ENCODE measurements at regions not wholly inside any gene's neighbourhood (a gene's known extent, or its start where the extent isn't known, plus 50 kb on each side); places are given as distances from the start of the nearest gene placed in this dataset.
"Not testable (repeated sequence)": the region's sequence is repeated elsewhere in the genome, so short reads cannot be mapped to it uniquely, and the experiment has no call there.

DNA sequence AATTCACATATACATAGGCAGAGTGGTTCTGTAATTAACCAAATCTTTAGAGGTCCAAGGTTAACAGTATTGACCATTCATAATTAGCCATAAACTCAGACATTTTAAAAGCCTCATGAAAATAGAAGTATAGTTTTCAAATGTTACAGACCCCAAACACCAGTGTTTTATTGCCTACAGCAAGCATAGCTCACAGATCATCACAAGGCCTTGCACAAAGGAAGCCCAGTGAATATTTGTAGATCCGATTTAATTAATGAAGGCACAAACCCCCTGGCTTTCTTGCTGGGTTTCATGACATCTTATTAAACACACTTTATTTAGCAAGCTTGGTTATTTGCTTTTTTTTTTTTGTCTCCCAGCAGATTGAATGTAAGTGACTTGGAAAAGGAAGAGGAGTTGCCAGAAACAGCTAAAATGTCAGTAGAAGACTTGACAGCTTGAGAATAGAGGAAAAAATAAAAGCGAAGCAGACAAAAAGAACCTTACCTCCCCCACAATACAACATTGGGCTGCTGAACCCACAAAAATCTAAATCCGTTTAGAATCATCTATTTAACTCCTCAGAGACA, 283.9 kb upstream of the TNC start:
- DNase-seq: no peak

DNA sequence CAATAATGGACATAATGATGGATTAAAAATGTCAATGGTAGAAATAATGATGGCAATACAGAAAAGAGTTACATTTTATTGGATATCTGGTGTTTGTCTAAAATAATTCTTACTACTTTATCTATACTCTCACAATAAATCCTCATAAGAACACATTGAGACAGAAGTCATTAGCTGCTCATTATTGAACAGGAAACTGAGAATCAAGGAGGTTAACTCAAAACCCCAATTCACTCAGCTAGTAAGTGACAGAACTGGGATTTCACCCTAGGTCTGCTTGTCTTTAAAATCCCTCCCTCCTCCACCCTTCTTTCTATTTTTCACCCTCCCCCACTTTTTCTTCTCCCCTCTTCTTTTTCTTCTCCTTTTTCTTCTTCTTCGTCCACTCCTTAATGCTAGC, 285.8 kb upstream of the TNC start:
- DNase-seq: no peak

DNA sequence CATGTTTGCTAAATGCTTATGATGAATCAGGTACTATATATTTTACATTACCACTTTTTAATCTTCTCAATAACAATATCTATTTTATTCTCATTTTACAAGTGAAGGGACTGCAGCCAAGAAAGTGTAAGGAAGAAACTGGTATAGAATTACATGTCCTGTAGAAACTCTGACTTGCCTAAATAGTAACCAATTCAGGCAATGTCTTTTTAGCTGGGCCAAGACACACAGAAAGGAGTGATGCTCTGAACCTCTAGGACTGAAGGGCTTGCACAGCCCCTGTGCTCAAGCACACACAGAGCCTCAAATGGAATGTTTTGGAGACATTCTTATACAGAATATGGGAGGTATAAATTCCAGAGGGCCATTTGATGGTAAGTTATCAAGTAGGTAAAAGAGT, 286.4 kb upstream of the TNC start:
- DNase-seq: no peak

DNA sequence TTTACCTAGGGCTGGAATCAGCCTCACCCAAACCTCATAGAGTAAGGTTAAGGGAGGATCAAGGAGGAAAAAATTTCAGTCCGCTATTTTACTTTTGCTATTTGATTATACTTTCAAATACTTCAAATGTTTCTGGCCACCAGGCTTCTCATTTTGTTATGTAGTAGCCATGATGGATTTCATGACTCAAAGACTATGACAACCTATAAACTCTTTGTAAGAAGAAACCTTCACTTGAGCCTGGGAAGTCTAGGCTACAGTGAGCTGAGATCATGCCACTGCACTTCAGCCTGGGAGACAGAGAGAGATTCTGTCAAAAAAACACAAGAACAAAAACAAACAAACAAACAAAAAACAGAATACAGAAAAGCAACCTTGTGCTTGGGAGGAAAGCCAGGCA, 293.6 kb upstream of the TNC start:
- DNase-seq: no peak

DNA sequence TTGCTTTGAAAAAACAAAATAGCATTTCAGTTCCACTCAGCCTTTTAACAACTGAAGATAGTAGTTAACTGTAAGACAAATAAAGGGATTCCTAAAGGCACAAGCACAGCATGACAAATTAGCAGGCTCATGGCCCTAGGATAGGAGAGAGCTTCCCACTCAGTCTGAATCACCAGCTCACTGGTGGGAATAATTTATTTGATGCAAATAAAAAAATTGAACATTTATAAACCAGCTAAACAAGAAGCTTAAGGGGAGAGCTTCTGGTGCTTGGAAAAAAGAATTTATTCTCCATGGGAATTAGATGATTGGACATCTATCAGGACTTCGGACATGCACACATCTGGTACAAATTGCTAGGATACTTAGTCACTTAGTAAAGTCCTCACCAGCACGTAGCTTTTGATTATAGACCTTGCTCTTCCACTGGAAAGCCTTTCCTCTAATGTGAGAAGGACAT, 294.1 kb upstream of the TNC start:
- DNase-seq: no peak

DNA sequence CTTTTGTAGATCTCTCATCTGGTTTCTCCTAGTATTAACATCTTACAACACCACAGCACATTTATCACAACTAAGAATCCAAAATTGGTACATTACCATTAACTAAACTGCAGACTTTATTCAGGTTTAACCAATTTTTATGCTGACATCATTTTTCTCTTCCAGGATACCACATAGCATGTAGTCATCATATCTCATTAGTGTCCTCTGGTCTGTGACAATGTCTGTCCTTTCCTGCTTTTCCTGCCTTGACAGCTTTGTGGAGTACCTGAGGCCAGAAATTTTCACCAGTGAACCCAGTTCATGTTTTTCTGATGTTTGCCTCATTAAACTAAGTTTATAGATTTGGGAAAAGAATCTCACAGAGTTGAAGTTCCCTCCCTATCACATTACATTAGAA, 294.7 kb upstream of the TNC start:
- DNase-seq: no peak

DNA sequence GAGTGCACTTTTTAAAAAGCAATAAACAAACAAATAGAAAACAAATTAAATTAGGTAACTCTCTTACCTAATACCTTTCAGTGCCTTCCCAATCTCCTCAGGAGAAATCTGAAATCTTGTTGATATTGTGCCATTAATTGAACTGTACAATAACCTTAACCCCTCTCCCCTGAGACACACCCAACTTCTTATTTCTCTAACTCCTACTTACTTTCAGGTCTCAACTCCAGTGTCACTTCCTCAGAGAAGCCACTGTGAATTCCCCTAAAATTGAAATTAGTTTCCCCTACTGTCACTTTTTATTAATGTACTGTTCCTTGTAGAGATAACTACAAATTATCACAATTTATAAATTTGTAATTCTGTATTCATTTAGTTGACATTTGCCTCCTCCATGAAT, 295.3 kb upstream of the TNC start:
- no peak for DNase-seq

DNA sequence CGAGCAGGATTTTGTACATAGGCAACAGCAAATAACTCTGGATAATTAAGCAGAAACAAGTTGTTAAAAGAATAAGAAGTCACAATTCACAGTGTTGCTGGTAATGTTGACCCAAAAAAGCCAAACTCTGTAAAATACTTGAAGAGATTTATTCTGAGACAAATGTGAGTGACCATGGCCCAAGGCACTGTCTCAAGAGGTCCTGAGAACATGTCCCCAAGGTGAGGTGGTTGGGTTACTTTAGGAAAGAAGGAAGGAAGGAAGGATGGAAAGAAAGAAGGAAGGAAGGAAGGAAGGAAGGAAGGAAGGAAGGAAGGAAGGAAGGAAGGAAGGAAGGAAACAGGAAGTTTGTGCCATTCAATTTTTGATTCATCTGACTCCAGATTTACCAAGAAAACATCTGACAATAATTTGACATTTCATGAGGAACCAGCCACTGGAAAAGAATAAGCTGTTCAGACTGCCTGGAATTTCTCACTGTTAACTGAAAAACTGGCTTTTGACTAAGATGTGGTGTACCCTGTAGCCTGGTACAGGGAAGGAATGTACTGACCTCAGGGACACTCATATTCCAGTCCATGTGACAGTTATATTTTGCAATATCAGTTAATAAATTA, 295.9 kb upstream of the TNC start:
- no peak for DNase-seq

DNA sequence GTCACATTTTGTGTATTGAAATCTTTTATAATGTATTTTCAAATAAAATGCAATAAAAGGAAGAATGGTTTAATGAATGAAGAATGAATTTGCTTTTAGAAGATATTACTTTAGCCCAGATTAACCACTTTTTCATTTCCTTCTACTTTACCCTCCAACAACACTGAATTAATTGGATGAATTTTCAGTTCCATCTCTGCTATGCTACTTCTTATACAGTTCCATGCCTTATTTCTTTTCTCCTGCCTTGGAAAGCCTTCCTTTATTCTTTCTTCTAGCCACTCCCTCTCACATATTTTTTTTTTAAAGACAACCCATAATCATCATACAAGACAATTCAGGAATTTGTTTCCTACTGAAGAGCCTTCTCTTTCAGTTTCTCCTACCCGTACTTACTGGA, 296.6 kb upstream of the TNC start:
- DNase-seq: no peak

DNA sequence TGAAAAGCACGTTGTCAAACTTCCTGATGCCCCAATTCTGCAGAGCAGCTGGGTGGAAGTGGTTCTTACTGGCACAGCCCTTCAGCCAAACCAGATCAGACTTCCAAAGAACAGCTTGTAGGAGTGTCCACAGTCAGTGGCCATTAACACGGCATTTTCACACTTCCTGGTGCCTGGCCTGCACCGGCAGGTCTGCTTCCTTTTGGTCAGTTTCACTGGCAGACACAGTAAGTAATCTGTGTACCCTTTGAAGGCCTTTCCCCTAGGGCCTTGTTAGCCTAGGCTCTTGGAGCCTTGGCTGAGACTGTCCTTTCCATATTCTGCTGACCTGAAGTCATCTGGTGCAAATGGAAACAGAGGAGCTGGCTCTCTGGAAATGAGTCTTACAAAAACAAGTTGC, 297.5 kb upstream of the TNC start:
- DNase-seq: no peak

DNA sequence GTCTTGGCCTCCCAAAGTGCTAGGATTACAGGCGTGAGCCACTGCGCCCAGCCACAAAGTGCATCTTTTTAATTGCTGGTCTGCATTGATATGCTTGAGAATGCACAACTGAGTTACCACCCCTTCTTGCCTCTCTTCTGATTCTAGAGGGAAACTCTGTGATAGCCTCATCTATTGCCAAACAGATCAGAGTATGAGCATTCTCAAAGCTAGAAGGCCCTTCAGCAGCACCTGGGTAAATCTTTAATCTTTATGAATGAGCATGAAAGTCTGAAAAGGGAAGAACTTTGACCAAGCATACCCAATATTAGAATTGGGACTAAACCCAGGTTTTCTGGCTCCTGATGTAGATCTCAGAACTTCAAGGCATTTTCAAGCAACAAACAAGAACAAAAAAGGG, 298.3 kb upstream of the TNC start:
- no peak for DNase-seq

DNA sequence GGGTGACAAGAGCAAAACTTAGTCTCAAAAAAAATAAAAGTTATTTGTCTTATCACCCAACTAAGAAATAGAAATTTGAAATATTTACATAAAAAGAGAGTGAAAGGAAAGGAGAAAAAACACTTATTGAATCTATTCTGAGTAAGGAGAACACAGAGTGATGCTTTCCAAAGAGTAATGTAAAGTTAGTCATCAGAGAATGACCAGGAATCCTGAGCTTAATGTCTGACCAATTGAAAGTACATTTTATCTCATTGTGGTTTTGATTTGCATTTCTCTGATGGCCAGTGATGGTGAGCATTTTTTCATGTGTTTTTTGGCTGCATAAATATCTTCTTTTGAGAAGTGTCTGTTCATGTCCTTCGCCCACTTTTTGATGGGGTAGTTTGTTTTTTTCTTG, 300.2 kb upstream of the TNC start:
- DNase-seq: not testable (repeated sequence)

DNA sequence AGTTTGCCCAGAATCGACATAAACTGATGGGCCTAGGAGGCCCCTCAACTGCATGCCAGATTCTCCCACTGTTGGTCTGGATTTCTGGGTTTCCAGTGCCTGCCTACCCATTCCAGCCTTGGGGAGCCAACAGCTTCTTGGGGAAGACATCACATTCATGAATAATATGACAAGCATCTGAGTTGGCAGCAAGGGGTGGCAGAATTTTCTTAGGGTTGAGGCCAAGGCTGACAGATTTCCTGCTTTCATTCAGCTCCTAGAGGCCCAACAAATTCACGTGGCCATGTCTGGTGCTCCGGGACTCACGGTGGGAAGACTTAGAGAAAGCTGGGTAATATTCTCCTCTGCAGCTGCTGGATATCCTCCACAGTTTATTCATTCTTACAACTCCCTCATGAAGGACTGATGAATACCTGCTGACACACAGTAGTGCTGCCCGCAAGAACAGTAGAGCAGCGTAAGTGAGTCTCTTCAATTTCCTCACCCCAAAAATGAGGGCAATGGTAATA, 305.0 kb upstream of the TNC start:
- no peak for DNase-seq

DNA sequence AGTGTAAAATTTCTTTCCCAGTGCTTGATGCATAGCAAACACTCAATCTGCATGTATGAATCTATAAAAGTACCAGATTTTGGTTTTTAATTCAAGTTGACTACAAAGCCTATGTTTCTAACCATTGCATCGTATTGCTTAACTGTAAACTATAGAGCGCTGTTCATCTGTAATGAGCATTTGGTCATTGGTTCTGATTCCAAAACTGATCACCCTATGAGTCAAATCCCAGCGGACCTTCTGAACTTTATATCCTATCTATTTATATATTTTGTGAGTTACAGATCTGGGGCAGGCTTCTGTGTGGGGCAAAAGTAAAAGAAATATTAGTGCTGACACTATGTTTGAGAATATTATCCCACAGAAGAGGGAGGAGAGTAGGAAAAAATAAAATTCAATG, 305.7 kb upstream of the TNC start:
- DNase-seq: no peak

DNA sequence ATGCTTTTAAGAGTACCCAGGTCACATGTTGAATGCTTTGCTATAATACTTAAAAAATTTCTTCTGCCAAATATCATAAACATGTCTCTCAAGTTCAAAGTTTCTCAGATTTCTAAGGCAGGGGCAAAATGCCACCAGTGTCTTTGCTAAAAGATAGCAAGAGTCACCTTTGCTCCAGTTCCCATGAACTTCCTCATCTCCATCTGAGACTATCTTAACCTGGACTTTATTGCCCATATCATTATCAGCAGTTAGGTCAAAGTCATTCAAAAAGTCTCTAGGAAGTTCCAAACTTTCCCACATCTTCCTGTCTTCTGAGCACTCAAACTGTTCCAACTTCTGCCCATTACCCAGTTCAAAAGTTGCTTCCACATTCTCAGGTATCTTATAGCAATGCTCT, 307.6 kb upstream of the TNC start:
- no peak for DNase-seq

DNA sequence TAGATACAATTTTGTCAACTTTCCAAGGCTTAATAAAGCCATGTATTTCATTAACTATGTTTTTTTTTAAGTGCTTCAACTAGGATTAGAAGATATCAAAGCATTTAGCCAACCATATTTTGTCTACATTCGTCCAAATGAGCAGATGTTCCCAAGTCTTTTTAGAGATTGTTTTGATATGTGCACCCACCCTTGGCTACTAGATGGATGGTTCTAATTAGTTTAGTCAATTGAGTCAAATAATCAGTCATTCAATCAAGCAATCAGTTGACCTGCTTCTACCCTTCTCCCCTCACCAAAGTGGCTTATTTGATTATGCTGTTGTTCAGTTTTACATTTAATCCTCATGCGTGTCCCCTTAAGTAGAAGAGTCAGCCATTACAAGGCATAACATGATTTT, 319.5 kb upstream of the TNC start:
- DNase-seq: no peak

DNA sequence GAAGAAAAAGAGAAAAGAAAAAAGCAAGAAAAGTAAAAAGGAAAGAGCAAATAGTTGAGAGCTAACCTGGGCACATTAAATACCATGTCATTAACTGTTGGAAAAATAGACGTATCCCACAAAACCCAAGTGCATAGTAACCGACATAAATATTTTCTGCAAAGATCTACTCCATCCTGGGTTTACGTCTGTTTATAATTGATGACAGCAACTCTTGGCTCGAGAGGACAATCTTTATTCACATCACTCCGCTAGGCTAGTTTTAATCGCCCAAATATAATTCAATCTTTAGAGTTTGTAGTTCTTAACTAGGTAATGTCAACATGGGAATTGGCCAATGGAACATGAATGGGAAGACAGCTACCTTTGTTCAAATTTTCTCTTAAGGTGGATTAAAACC, 321.7 kb upstream of the TNC start:
- DNase-seq: no peak

DNA sequence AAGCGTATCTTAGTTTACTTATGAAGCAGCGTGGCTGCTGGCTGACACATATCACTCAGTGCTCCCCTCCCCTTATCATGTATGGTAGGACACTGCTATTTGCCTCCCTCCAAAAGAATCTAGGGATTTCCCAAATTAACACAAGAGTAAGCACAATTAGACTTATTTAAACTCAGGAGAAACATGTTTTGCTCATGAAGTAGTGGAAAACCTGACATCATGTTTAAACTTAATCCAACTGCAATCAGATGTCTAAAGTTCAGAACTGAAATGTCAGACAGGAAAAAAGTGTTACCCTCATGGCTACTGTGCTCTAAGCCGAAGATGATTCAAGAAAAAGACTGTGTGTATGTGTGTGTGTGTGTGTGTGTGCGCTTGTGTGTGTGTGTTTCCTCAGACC, 324.1 kb upstream of the TNC start:
- DNase-seq: no peak

DNA sequence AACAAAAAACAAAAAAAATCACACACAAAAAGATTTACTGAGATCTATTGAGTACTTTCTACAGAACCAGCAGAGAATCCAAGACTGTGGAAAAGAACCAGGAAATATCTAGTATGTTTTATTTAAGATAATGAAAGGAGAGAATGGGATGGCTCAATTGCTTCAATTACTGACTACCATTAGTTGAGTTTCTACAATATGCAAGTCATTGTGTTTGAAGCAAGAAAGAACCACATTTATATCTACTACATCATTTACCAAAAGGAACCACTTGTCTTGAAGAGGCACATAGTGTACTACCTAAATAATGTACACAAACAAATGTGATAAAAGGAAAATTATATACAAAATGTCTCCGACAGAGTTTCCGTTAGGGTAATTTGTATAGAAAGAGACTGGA, 325.9 kb upstream of the TNC start:
- no peak for DNase-seq

DNA sequence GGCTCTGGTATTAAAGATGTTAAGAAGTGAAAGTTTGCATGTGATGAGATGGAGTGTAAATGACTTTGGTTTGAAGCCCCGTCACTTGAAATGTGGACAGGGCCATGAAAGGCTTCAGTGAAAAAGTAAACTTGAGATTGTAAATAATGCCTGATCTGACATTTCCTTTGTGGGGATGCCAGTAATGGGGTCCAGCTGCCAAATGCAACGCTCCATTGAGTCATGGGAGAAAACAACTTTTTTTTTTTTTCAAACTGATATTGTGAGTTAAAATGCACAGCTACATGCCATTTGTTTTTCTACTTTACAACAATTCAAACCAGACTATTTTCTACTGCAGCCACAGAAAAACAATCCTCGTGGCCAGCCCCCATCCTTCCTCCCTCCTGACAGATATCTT, 327.0 kb upstream of the TNC start:
- DNase-seq: no peak

DNA sequence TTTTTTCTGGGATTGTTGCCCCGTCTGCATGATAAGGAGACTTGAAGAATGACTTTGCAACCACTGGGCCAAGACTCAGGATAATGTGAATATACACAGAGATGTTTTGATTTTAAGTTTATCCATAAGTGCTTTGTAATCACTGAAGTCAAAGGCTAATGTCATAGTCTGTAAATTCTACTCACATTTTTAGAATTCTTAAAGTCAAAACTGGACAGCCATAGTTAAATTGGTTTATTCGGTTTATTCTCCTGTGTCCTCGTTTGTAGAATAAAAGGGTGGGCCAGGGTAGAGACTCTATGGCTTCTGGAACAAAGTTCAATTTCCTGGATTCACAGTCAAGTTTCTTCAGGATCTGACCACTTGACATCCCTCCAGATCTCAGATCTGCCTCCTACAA, 327.7 kb upstream of the TNC start:
- no peak for DNase-seq

DNA sequence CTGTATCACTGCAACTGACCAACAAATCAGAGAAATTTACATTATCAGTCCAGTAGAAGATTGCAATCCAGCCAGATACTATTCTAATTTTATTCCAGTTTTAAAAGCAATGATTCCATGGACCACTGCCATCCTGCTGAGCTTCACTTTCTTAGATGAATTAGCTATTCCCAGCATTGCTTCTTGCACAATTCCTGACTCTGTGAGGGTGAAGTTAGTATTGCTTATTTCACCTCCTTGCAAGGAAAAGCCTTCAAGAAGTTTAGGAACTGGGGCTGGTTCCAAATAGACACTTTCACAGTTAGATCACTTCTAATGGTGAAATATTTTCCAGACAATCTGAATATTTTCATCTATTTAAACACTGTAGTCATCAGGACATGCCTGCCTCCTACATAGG, 338.6 kb upstream of the TNC start:
- no peak for DNase-seq

DNA sequence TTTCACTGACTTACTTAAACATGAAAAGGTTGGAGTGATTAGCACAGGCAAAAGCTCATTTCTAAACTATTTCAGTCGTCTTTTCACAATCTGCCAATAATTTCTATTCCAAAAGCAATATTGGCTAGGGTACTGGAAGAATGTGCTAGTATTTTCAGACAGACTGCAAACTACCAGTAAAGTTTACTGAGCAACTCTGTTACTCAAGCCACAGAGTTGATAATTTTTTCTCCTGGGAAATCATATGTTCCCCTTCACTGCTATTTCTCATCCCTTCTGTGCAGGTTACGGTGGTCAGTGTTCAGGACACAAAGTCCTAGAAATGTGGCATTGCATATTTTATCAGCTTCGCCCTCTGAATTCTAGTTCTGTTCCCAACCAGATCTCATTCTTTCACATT, 343.3 kb upstream of the TNC start:
- no peak for DNase-seq

DNA sequence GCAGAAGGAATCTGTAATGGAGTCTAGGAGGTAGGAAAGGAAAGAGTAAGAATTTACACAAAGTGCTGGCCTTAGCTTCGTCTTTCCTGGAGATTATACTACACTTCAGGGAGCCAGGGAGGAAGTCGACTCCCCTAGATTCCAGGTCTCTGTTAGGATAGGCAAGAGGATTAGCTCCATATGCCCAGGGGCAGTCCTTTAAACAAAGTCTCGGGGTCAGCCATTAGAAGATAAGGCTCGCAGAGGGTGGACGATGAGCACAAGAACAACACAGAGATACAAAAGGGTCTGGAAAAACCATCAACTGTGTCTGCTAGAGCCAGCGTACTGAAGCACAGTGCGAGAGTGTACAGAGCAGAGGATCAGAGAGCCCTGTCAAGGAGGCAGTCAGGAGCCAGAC, 344.7 kb upstream of the TNC start:
- DNase-seq: no peak

DNA sequence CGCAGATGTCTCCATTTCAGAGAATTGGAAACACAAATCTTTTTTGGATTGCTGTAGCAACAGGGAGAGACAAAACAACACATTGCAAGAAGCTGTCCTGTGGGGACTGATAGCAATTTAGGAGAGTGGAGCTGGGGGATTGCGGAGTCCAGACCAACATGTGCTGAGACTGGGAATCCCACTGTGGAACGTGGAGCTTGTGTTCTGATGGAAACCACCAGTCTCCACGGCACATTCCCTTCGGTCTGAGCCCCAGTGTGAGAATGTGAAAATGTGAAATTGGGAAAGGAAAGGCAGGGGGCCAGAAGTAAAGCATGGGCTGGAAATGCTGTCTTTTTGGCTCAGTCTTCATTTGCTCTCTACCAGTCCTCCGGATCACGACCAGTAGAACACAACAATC, 348.8 kb upstream of the TNC start:
- DNase-seq: no peak
